DOHH2 (cell line): ENCODE measurements at regions not wholly inside any gene's neighbourhood (a gene's known extent, or its start where the extent isn't known, plus 50 kb on each side); places are given as distances from the start of the nearest gene placed in this dataset.

ENCODE experiments used
- EZH2phosphoT487 ChIP-seq: fragments of 200-600 bp; sonication (generic); IDR thresholded peaks from 2 replicates; pipeline ENCODE4 v1.6.1; 2017; ENCODE audit warnings: borderline replicate concordance, mild to moderate bottlenecking, antibody characterized with exemption, low read length, moderate library complexity, mixed read lengths
- TF ChIP-seq, protein P1 (sequence below): fragments of 200-600 bp; sonication (generic); IDR thresholded peaks from one replicate; pipeline ENCODE4 v1.5.1; 2014; ENCODE audit warnings: antibody characterized with exemption, mild to moderate bottlenecking, low read depth, low read length; ENCODE audit not compliant: poor library complexity, severe bottlenecking

DNA sequence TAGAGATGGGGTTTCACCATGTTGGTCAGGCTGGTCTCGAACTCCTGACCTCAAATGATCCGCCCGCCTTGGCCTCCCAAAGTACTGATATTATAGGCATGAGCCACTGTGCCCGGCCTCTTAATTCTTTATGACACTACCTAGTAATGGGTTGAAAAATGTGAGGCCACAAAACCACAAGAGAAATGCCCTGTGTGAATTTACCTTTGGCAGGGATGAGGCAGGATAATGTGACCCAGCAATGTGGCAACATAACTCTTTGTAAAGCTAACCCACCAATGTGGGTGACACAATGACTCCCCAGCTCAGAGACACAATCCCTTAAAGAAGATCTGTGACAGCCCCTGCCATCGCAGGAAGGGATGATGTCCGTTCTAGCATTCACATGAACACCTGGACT lies 533.1 kb downstream of the KLF5 start:
- TF ChIP-seq, protein P1, sequence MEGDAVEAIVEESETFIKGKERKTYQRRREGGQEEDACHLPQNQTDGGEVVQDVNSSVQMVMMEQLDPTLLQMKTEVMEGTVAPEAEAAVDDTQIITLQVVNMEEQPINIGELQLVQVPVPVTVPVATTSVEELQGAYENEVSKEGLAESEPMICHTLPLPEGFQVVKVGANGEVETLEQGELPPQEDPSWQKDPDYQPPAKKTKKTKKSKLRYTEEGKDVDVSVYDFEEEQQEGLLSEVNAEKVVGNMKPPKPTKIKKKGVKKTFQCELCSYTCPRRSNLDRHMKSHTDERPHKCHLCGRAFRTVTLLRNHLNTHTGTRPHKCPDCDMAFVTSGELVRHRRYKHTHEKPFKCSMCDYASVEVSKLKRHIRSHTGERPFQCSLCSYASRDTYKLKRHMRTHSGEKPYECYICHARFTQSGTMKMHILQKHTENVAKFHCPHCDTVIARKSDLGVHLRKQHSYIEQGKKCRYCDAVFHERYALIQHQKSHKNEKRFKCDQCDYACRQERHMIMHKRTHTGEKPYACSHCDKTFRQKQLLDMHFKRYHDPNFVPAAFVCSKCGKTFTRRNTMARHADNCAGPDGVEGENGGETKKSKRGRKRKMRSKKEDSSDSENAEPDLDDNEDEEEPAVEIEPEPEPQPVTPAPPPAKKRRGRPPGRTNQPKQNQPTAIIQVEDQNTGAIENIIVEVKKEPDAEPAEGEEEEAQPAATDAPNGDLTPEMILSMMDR = no peak
- no peak for TF ChIP-seq EZH2phosphoT487
